WTC11 (cell line): ENCODE measurements at regions not wholly inside any gene's neighbourhood (a gene's known extent, or its start where the extent isn't known, plus 50 kb on each side); places are given as distances from the start of the nearest gene placed in this dataset.

Experiments used
- ATAC-seq: fragments of 200-7000 bp; cut with Tn5 transposase; 2 replicates; pipeline ENCODE4 v1.10.0; 2021; ENCODE audit warnings: mild to moderate bottlenecking, moderate library complexity
- CTCF ChIA-PET: fragments of 300-600 bp; sonication (Branson Sonifier 250); formaldehyde crosslinking; loops from one replicate; lab custom pipeline; 2021; ENCODE audit warnings: antibody characterized with exemption; lab: Charles Lee
- POLR2A ChIA-PET: fragments of 350-600 bp; sonication (Branson Sonifier 250); formaldehyde crosslinking; loops from one replicate; lab custom pipeline; 2021; ENCODE audit warnings: antibody characterized with exemption; lab: Charles Lee
- DNase-seq: peaks from one replicate; pipeline ENCODE4 v3.0.0; 2021; ENCODE audit warnings: low spot score
- H3K27ac Mint-ChIP-seq: 2 replicates; pipeline ENCODE4 v1.8.0; 2021; ENCODE audit warnings: mixed read lengths
- H3K27me3 Mint-ChIP-seq: 2 replicates; pipeline ENCODE4 v1.8.0; 2021; ENCODE audit warnings: low read depth, mild to moderate bottlenecking, moderate library complexity, mixed read lengths
- H3K36me3 Mint-ChIP-seq: 2 replicates; pipeline ENCODE4 v1.8.0; 2021; ENCODE audit warnings: mixed read lengths
- H3K4me1 Mint-ChIP-seq: 2 replicates; pipeline ENCODE4 v1.8.0; 2022; ENCODE audit warnings: mixed read lengths
- H3K4me3 Mint-ChIP-seq: 2 replicates; pipeline ENCODE4 v1.8.0; 2021; ENCODE audit warnings: mild to moderate bottlenecking, moderate library complexity, mixed read lengths
- H3K9me3 Mint-ChIP-seq: 2 replicates; pipeline ENCODE4 v1.8.0; 2021; ENCODE audit warnings: mixed read lengths
- ARID4B ChIP-seq: sonication (generic); formaldehyde crosslinking; IDR thresholded peaks from 2 replicates; pipeline ENCODE4 v1.8.0; 2023; ENCODE audit warnings: missing genetic modification reagents, mild to moderate bottlenecking, borderline replicate concordance
- FOXP4 ChIP-seq: sonication (generic); formaldehyde crosslinking; IDR thresholded peaks from 2 replicates; pipeline ENCODE4 v1.8.0; 2022; ENCODE audit warnings: mild to moderate bottlenecking, missing genetic modification reagents
- HMGA2 ChIP-seq: fragments of 250-450 bp; sonication (Bioruptor Pico); IDR thresholded peaks from 2 replicates; pipeline ENCODE4 v1.4.0; 2021; ENCODE audit warnings: mild to moderate bottlenecking, moderate library complexity
- MYBL2 ChIP-seq: sonication (generic); formaldehyde crosslinking; IDR thresholded peaks from 2 replicates; pipeline ENCODE4 v1.8.1; 2023; ENCODE audit warnings: mild to moderate bottlenecking, moderate library complexity, missing genetic modification reagents
- ZNF281 ChIP-seq: sonication (generic); formaldehyde crosslinking; IDR thresholded peaks from 2 replicates; pipeline ENCODE4 v1.8.0; 2023; ENCODE audit warnings: mild to moderate bottlenecking, missing genetic modification reagents
- ZNF317 ChIP-seq: sonication (generic); formaldehyde crosslinking; IDR thresholded peaks from 2 replicates; pipeline ENCODE4 v1.8.1; 2023; ENCODE audit warnings: low read depth, mild to moderate bottlenecking, moderate library complexity, missing genetic modification reagents, borderline replicate concordance
- TF ChIP-seq, protein P1 (sequence below): sonication (generic); formaldehyde crosslinking; IDR thresholded peaks from 2 replicates; pipeline ENCODE4 v1.8.1; 2022; ENCODE audit warnings: mild to moderate bottlenecking, moderate library complexity, missing genetic modification reagents
- TF ChIP-seq, protein P2 (sequence below): sonication (generic); formaldehyde crosslinking; IDR thresholded peaks from 2 replicates; pipeline ENCODE4 v1.8.0; 2023; ENCODE audit warnings: missing genetic modification reagents

- ATAC-seq (no peak), DNase-seq (no peak)
Observed at GRCh38 chr2:190129421-190130199, 67.1 kb upstream of the MSTN start.

DNA sequence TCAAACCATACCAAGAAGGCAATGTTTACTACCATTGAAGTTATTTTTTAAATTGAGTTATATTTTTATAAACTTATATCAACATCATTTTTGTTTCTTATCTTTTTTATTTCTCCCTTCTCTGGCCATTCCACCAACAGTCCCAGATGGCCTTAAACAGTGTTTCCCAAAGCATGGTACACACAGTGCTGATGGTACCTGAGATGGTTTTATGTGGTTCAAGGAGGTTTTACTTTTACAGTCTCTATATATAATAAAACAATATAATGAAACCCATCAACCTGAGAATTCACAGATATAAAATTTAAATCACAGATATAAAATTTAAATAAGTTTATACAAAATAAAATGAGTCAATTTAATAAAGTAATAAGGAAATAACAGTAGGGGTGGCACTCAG, 65.1 kb upstream of the MSTN start:
- no peak overlapping the region for H3K4me3 Mint-ChIP-seq
- H3K27ac Mint-ChIP-seq = no peak overlapping the region
- H3K36me3 Mint-ChIP-seq = no peaks in the 10 kb centered on the region
- H3K4me1 Mint-ChIP-seq = no peaks in the 10 kb centered on the region
- H3K9me3 Mint-ChIP-seq = no peaks in the 10 kb centered on the region; the same call in 1 of the 2 replicates
- ChIA-PET POLR2A (no interaction called here), CTCF (no interaction called here)
- no peaks in the 10 kb centered on the region; the same call in 1 of the 2 replicates for H3K27me3 Mint-ChIP-seq
- DNase-seq (no peak), ATAC-seq (no peak)
- TF ChIP-seq MYBL2 (CRISPR knock-in tag) = no peak
- TF ChIP-seq HMGA2 (CRISPR knock-in tag) = no peak
- TF ChIP-seq ARID4B (CRISPR knock-in tag) = no peak
- TF ChIP-seq, protein P1, sequence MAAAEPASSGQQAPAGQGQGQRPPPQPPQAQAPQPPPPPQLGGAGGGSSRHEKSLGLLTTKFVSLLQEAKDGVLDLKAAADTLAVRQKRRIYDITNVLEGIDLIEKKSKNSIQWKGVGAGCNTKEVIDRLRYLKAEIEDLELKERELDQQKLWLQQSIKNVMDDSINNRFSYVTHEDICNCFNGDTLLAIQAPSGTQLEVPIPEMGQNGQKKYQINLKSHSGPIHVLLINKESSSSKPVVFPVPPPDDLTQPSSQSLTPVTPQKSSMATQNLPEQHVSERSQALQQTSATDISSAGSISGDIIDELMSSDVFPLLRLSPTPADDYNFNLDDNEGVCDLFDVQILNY = no peak
- no peak for TF ChIP-seq FOXP4

More at GRCh38 chr2:190129421-190130199, 67.1 kb upstream of the MSTN start:
- TF ChIP-seq ZNF317 (CRISPR knock-in tag) = no peak
- no peak for TF ChIP-seq ARID4B (CRISPR knock-in tag)
- TF ChIP-seq, protein P2, sequence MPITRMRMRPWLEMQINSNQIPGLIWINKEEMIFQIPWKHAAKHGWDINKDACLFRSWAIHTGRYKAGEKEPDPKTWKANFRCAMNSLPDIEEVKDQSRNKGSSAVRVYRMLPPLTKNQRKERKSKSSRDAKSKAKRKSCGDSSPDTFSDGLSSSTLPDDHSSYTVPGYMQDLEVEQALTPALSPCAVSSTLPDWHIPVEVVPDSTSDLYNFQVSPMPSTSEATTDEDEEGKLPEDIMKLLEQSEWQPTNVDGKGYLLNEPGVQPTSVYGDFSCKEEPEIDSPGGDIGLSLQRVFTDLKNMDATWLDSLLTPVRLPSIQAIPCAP = no peak
- no peak for TF ChIP-seq ZNF281
- Mint-ChIP-seq H3K4me1 (no peaks in the 10 kb centered on the region), H3K27ac (no peak overlapping the region), H3K27me3 (no peaks in the 10 kb centered on the region; the same call in 1 of the 2 replicates), H3K4me3 (no peak overlapping the region), H3K9me3 (no peaks in the 10 kb centered on the region; the same call in 1 of the 2 replicates), H3K36me3 (no peaks in the 10 kb centered on the region)
- ChIA-PET CTCF (no interaction called here), POLR2A (no interaction called here)
